ENCODE measurements at regions not wholly inside any gene's neighbourhood (a gene's known extent, or its start where the extent isn't known, plus 50 kb on each side); places are given as distances from the start of the nearest gene placed in this dataset.
"Not testable (repeated sequence)": the region's sequence is repeated elsewhere in the genome, so short reads cannot be mapped to it uniquely, and the experiment has no call there.

- Mint-ChIP-seq H3K4me1 (ENCODE audit: low read depth) (no peaks in the 10 kb centered on the region), H3K4me3 (no peak overlapping the region), H3K27ac (no peak overlapping the region), H3K36me3 (ENCODE audit: insufficient read depth in 2 of 2) (no peaks in the 10 kb centered on the region), H3K9me3 (no peaks in the 10 kb centered on the region), H3K27me3 (ENCODE audit: low read depth) (peaks cover 5% of the 10 kb centered on the region)
- no peak for ATAC-seq (replicated peaks in 1 of 2)
- no peak for DNase-seq
Measured at GRCh38 chr10:78414380-78414779, 380.7 kb downstream of the RPS24 start.

GRCh38 chr10:78415111-78415510 lies 381.4 kb downstream of the RPS24 start:
- no peak overlapping the region for H3K27ac Mint-ChIP-seq
- no peaks in the 10 kb centered on the region for H3K9me3 Mint-ChIP-seq
- H3K4me3 Mint-ChIP-seq = no peak overlapping the region
- H3K4me1 Mint-ChIP-seq (ENCODE audit: low read depth) = no peaks in the 10 kb centered on the region
- DNase-seq (no peak), ATAC-seq (replicated peaks in 1 of 2) (no peak)
- peaks cover 5% of the 10 kb centered on the region for H3K27me3 Mint-ChIP-seq (ENCODE audit: low read depth)
- no peaks in the 10 kb centered on the region for H3K36me3 Mint-ChIP-seq (ENCODE audit: insufficient read depth in 2 of 2)

GRCh38 chr10:78416031-78417011 lies 382.7 kb downstream of the RPS24 start:
- Mint-ChIP-seq H3K4me1 (ENCODE audit: low read depth) (no peaks in the 10 kb centered on the region), H3K36me3 (ENCODE audit: insufficient read depth in 2 of 2) (no peaks in the 10 kb centered on the region), H3K27me3 (ENCODE audit: low read depth) (peaks cover 13% of the 10 kb centered on the region), H3K9me3 (no peaks in the 10 kb centered on the region), H3K4me3 (no peak overlapping the region), H3K27ac (no peak overlapping the region)
- ATAC-seq (replicated peaks in 1 of 2) (no peak), DNase-seq (no peak)

GRCh38 chr10:78417425-78418370 lies 384.0 kb downstream of the RPS24 start:
- Mint-ChIP-seq H3K36me3 (ENCODE audit: insufficient read depth in 2 of 2) (no peaks in the 10 kb centered on the region), H3K4me1 (ENCODE audit: low read depth) (no peaks in the 10 kb centered on the region), H3K27ac (no peak overlapping the region), H3K9me3 (no peaks in the 10 kb centered on the region), H3K4me3 (no peak overlapping the region), H3K27me3 (ENCODE audit: low read depth) (peaks cover 13% of the 10 kb centered on the region)
- DNase-seq (no peak), ATAC-seq (replicated peaks in 1 of 2) (no peak)

GRCh38 chr10:78419481-78420265 lies 386.0 kb downstream of the RPS24 start:
- Mint-ChIP-seq H3K4me1 (ENCODE audit: low read depth) (no peaks in the 10 kb centered on the region), H3K4me3 (no peak overlapping the region), H3K27me3 (ENCODE audit: low read depth) (peaks cover 13% of the 10 kb centered on the region), H3K9me3 (no peaks in the 10 kb centered on the region), H3K36me3 (ENCODE audit: insufficient read depth in 2 of 2) (no peaks in the 10 kb centered on the region), H3K27ac (no peak overlapping the region)
- DNase-seq (no peak), ATAC-seq (replicated peaks in 1 of 2) (no peak)

- Mint-ChIP-seq H3K27me3 (ENCODE audit: low read depth) (peaks cover 12% of the 10 kb centered on the region), H3K4me3 (no peak overlapping the region), H3K36me3 (ENCODE audit: insufficient read depth in 2 of 2) (no peaks in the 10 kb centered on the region), H3K27ac (no peak overlapping the region), H3K9me3 (peaks cover 2 to 3% of the 10 kb centered on the region in 2 donors), H3K4me1 (ENCODE audit: low read depth) (no peaks in the 10 kb centered on the region)
- no peak for DNase-seq
- no peak for ATAC-seq (replicated peaks in 1 of 2)
Measured at GRCh38 chr10:78420946-78421735, 387.5 kb downstream of the RPS24 start.

GRCh38 chr10:78424050-78424449 lies 390.4 kb downstream of the RPS24 start:
- not testable (repeated sequence) for H3K4me3 Mint-ChIP-seq; DNase-seq; H3K4me1 Mint-ChIP-seq (ENCODE audit: low read depth); H3K36me3 Mint-ChIP-seq (ENCODE audit: insufficient read depth in 2 of 2); H3K27ac Mint-ChIP-seq; ATAC-seq (replicated peaks in 1 of 2); H3K9me3 Mint-ChIP-seq
- H3K27me3 Mint-ChIP-seq (ENCODE audit: low read depth) = peaks cover 12% of the 10 kb centered on the region

- peaks cover 19% of the 10 kb centered on the region for H3K27me3 Mint-ChIP-seq (ENCODE audit: low read depth)
- no peak overlapping the region for H3K4me3 Mint-ChIP-seq
- H3K9me3 Mint-ChIP-seq = peaks cover 3 to 4% of the 10 kb centered on the region in 2 donors
- peaks cover 0 to 2% of the 10 kb centered on the region in 2 donors for H3K36me3 Mint-ChIP-seq (ENCODE audit: insufficient read depth in 2 of 2)
- ATAC-seq (replicated peaks in 1 of 2) = no peak
- no peak overlapping the region for H3K27ac Mint-ChIP-seq
- no peaks in the 10 kb centered on the region for H3K4me1 Mint-ChIP-seq (ENCODE audit: low read depth)
- DNase-seq = no peak
Measured at GRCh38 chr10:78424723-78425122, 391.1 kb downstream of the RPS24 start.

GRCh38 chr10:78426181-78426580 lies 392.5 kb downstream of the RPS24 start:
- H3K27me3 Mint-ChIP-seq (ENCODE audit: low read depth) = peaks cover 21% of the 10 kb centered on the region
- no peak for ATAC-seq (replicated peaks in 1 of 2)
- H3K36me3 Mint-ChIP-seq (ENCODE audit: insufficient read depth in 2 of 2) = peaks cover 0 to 2% of the 10 kb centered on the region in 2 donors
- no peak for DNase-seq
- H3K4me1 Mint-ChIP-seq (ENCODE audit: low read depth) = no peaks in the 10 kb centered on the region
- peaks cover 3 to 4% of the 10 kb centered on the region in 2 donors for H3K9me3 Mint-ChIP-seq
- no peak overlapping the region for H3K4me3 Mint-ChIP-seq
- H3K27ac Mint-ChIP-seq = no peak overlapping the region

GRCh38 chr10:78427497-78428031 lies 393.9 kb downstream of the RPS24 start:
- H3K36me3 Mint-ChIP-seq (ENCODE audit: insufficient read depth in 2 of 2) = peaks cover 0 to 2% of the 10 kb centered on the region in 2 donors
- ATAC-seq (replicated peaks in 1 of 2) = no peak
- peaks cover 27% of the 10 kb centered on the region for H3K27me3 Mint-ChIP-seq (ENCODE audit: low read depth)
- no peak overlapping the region for H3K27ac Mint-ChIP-seq
- no peak overlapping the region for H3K4me3 Mint-ChIP-seq
- H3K9me3 Mint-ChIP-seq = peaks cover 3 to 4% of the 10 kb centered on the region in 2 donors
- no peak for DNase-seq
- no peaks in the 10 kb centered on the region for H3K4me1 Mint-ChIP-seq (ENCODE audit: low read depth)

GRCh38 chr10:78428579-78428978 lies 394.9 kb downstream of the RPS24 start:
- Mint-ChIP-seq H3K4me3 (no peak overlapping the region), H3K27ac (no peak overlapping the region), H3K9me3 (peaks cover 3 to 4% of the 10 kb centered on the region in 2 donors), H3K27me3 (ENCODE audit: low read depth) (peaks cover 27% of the 10 kb centered on the region), H3K36me3 (ENCODE audit: insufficient read depth in 2 of 2) (peaks cover 0 to 2% of the 10 kb centered on the region in 2 donors), H3K4me1 (ENCODE audit: low read depth) (no peaks in the 10 kb centered on the region)
- no peak for ATAC-seq (replicated peaks in 1 of 2)
- no peak for DNase-seq

- Mint-ChIP-seq H3K9me3 (peaks cover 3 to 4% of the 10 kb centered on the region in 2 donors), H3K4me3 (no peak overlapping the region), H3K36me3 (ENCODE audit: insufficient read depth in 2 of 2) (peaks cover 0 to 2% of the 10 kb centered on the region in 2 donors), H3K27me3 (ENCODE audit: low read depth) (peaks cover 27% of the 10 kb centered on the region), H3K27ac (no peak overlapping the region), H3K4me1 (ENCODE audit: low read depth) (no peaks in the 10 kb centered on the region)
- DNase-seq (no peak), ATAC-seq (replicated peaks in 1 of 2) (no peak)
Measured at GRCh38 chr10:78429984-78430383, 396.3 kb downstream of the RPS24 start.

All from activated T-cell treated with anti-CD3 and anti-CD28 coated beads, Interleukin-2, amount 50 U/mL, for 72 hours (primary cell).